ENCODE measurements at regions not wholly inside any gene's neighbourhood (a gene's known extent, or its start where the extent isn't known, plus 50 kb on each side); places are given as distances from the start of the nearest gene placed in this dataset.

- no peak for DNase-seq
Observed at GRCh38 chrX:122434942-122435341, 749.1 kb upstream of the GRIA3 start.

DNA sequence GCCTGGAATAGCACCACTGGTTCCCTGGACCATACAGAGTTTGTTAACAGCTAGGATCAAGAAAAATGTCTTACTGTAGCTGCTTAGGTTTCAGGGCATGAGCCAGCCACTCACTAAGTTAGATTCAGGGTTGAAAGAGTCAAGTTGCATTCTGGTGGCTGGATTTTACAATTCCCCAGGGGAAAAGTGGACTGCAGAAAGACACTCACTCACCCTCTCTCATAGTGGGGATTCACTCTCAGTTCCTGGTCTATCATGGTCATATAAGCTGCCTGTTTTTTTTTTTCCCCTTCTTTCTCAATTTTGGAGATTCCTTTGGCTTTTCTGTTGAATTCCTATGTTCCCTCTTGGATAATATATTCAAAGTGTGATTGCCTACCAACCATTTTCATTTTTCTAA, 744.2 kb upstream of the GRIA3 start:
- DNase-seq: no peak

GRCh38 chrX:122440832-122441231, 743.2 kb upstream of the GRIA3 start:
- DNase-seq: no peak

DNA sequence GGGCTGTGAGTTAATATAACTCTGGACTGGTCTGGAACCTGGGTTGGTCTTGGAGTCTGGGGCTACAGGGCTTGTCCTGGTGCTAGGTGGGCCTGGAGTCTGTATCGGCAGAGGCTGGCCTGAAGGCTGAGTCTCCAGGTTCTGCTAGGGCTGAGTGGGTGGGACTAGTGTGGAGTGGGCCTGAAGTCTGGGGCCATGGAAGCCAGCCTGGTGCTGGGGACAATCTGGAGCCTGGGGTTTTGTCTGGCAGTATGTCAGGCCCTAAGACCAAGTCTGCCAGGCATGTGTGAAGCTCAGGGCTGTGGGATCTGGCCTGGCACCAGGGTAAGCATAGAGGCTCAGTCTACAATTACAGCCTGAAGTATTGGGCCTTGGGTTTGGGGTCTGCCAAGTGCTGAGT, 742.6 kb upstream of the GRIA3 start:
- no peak for DNase-seq

DNA sequence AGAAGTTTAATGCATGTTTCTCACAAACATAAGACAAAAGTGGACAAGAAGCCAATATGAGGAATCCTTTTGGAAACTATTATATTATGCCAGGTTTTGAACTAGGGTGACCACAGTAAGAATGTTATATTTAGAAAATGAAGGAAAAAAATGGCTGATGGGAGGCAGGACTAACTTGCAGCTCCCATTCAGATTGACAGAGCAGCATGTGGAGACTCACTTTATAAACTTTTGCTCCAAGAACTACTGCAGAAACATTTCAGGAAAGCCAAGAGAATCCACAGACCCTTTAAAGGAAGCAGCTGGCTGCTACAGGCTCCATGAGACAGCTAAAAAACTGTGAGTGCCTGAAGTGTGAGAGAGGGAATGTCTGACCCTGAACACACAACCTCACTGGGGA, 738.6 kb upstream of the GRIA3 start:
- DNase-seq: no peak

- DNase-seq: no peak
Observed at GRCh38 chrX:122464341-122464740, 719.7 kb upstream of the GRIA3 start.

GRCh38 chrX:122475306-122475705, 708.8 kb upstream of the GRIA3 start:
- DNase-seq: no peak

- no peak for DNase-seq
Observed at GRCh38 chrX:122500556-122500955, 683.5 kb upstream of the GRIA3 start.

GRCh38 chrX:122501652-122502051, 682.4 kb upstream of the GRIA3 start:
- no peak for DNase-seq

DNA sequence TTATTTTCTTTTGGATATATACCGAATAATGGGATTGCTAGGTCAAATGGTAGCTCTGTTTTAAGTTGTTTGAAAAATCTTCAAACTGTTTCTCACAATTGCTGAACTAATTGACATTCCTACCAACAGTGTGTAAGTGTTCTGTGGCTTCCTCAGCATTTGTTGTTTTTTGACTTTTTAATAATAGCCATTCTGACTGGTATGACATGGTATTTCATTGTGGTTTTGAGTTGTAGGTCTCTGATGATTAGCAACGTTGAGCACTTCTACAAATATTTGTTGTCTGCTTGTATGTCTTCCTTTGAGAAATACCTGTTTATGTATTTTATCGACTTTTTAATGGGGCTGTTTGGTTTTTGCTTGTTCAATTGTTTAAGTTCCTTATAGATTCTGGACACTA, 680.1 kb upstream of the GRIA3 start:
- no peak for DNase-seq

DNA sequence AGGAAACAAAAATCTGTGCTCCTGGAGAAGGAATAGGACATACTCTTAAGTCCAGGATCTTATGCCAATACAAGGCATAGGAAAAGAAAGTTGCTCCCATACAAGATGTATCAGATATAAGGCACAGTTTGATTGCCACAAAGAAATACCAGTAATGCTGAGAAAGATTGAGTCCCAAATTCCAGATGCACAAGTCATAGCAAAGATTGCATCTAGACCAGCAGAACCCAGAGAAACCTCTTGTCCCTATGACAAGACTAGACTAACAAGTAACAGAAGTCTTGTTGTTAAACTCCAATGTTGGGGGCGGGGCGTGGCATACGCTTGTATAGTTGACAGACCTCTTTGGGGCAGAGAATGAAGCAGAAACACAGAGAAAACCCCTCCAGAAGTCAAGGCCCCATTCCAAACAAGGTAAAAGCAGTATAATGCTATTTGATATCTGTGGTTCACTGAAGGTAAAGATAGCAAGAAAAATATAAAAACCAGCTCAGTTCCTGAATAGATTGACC, 671.5 kb upstream of the GRIA3 start:
- DNase-seq: no peak

DNA sequence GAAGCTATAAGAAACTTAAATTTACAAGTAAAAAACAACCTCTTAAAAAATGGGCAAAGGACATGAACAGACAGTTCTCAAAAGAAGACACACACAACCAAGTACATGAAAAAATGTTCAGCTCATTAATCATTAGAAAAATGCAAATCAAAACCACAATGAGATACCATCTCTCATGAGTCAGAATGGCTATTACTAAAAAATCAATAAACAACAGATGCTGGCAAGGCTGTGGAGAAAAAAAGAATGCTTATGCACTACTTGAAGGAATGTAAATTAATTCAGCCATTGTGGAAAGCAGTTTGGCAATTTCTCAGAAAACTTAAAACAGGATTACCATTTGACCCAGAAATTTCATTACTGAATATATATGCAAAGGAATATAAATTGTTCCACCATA, 666.3 kb upstream of the GRIA3 start:
- DNase-seq: no peak

- no peak for DNase-seq
Observed at GRCh38 chrX:122545778-122546177, 638.3 kb upstream of the GRIA3 start.

DNA sequence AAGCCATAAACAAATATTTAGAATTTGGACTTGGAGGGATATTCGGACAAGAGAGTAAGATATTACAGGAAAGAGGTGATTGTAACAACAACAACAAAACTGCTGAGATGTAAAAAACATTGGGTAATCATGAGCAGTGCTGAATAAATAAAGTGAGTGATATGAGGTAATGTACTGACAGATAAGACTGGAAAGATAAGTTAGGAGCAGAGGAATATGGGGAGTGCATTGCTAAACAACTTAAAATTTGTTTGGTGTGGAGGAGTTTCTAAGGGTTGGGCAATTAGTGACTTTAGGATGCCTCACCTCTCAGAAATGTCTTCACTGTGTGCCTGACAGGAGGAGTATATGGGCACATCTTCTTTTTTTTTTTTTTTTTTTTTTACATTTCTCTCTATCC, 637.8 kb upstream of the GRIA3 start:
- no peak for DNase-seq

DNA sequence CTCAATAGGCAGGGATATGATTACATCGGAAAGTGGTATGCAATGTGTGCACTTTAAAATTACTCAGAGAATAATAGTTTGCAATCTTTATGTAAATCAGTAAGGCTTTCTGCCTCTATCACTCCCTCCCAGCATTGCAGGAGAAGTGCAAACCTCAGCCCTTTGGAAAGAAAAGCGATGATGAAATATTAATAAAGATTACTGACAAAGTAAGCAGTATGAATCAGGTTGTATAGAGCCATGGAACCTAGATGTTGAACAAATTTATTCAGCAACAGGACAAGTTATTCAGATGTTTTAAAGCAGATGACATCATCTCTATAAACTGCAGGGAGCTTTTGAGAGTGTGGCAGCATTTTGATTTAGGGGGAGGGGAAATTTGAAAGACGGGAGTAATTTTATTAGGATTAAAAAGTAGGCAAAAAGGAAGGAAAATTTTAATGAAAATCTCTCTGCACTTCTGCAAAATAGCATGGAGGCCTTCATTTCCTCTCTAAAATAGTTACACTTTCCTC, 631.7 kb upstream of the GRIA3 start:
- DNase-seq: no peak

GRCh38 chrX:122555925-122556324, 628.2 kb upstream of the GRIA3 start:
- DNase-seq: no peak

GRCh38 chrX:122565952-122566351, 618.1 kb upstream of the GRIA3 start:
- DNase-seq: no peak

DNA sequence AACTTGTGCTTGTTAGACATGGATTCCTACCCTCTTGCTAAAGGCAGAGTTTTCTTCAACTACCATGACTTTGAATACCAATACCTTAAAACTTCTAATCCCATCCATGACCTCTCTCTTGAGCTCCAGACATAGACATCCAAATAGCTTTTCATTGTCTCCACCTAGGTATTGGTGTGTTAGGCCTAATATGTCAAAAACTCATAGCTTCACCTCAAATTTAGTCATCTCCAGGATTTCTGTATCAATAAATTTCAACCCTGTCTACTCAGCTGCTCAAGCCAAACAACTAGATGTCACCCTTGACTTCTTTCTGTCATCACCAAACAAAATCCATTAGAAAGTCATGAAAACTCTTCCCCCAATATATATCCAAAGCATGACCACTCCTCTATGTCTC, 617.7 kb upstream of the GRIA3 start:
- no peak for DNase-seq

GRCh38 chrX:122567911-122568310, 616.2 kb upstream of the GRIA3 start:
- no peak for DNase-seq

GRCh38 chrX:122572461-122572860, 611.6 kb upstream of the GRIA3 start:
- no peak for DNase-seq

GRCh38 chrX:122579036-122579435, 605.0 kb upstream of the GRIA3 start:
- no peak for DNase-seq

GRCh38 chrX:122579526-122579925, 604.6 kb upstream of the GRIA3 start:
- no peak for DNase-seq

- DNase-seq: no peak
Observed at GRCh38 chrX:122582280-122582974, 601.7 kb upstream of the GRIA3 start.

- DNase-seq: no peak
Observed at GRCh38 chrX:122582975-122583305, 601.1 kb upstream of the GRIA3 start.

- DNase-seq: no peak
Observed at GRCh38 chrX:122583551-122583950, 600.5 kb upstream of the GRIA3 start.

Data from stimulated activated naive CD4-positive, alpha-beta T cell (primary cell).